ENCODE measurements at regions not wholly inside any gene's neighbourhood (a gene's known extent, or its start where the extent isn't known, plus 50 kb on each side); places are given as distances from the start of the nearest gene placed in this dataset.

DNA sequence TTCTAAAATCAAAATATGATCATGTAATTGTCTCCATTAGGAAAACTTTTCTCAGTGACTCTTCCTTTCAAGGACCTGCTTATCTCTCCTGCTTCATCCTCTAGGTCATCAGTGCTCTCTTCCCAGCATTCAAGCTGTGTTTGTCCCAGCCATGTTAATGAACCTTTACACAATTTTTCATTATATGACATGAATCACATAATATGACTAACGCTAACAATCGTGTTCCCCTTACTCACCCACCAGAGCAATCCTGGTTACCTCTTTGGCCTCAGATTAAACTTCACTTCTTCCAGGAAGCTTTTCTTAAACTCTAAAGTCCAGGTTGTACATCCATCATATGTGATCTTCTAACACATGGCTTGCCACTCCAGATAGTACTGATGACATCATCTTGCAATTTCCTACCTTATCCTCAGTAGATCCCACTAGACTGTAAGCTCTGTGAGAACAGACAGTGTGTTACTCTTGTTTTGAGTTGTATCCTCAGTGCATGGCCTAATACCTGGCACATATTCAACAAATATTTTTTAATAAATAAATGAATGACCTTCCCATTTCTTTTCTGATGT lies 882.9 kb upstream of the ZEB2 start:
- Histone ChIP-seq H3K4me1 (no peaks in the 10 kb centered on the region), H3K79me2 (no peaks in the 10 kb centered on the region), H3K4me3 (ENCODE audit: low read depth, low read length) (no peak overlapping the region), H3K36me3 (ENCODE audit: control insufficient read depth, insufficient read depth, low read length) (no peaks in the 10 kb centered on the region), H3K9me3 (ENCODE audit: control insufficient read depth, low read length) (no peaks in the 10 kb centered on the region), H3K27ac (no peak overlapping the region), H3K9ac (no peak overlapping the region), H3K27me3 (ENCODE audit: control insufficient read depth, insufficient read depth, low read length) (no peaks in the 10 kb centered on the region), H3K4me2 (ENCODE audit: low read length) (no peak overlapping the region), H2AFZ (no peak overlapping the region)
- TF ChIP-seq, protein P1, sequence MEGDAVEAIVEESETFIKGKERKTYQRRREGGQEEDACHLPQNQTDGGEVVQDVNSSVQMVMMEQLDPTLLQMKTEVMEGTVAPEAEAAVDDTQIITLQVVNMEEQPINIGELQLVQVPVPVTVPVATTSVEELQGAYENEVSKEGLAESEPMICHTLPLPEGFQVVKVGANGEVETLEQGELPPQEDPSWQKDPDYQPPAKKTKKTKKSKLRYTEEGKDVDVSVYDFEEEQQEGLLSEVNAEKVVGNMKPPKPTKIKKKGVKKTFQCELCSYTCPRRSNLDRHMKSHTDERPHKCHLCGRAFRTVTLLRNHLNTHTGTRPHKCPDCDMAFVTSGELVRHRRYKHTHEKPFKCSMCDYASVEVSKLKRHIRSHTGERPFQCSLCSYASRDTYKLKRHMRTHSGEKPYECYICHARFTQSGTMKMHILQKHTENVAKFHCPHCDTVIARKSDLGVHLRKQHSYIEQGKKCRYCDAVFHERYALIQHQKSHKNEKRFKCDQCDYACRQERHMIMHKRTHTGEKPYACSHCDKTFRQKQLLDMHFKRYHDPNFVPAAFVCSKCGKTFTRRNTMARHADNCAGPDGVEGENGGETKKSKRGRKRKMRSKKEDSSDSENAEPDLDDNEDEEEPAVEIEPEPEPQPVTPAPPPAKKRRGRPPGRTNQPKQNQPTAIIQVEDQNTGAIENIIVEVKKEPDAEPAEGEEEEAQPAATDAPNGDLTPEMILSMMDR (IDR thresholded peaks at IDR 0.05) = no peak

DNA sequence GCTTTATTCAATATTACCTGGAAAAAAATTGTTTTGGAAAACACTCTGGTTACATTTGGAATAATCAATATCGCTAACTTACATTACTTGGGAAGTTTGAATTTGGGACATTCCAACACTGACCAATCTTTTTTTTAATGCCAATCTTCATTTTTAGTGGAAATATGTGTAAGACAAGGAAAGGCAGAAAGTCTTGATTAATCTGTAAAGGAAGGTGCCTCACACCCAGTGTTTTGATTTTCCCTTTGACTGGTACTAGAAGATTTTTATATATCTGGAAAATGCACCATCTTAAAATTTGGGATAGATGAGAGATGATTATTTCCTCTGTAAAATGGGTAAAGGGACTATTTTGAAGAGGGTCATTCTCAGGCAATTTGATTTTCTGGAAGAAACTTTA lies 879.2 kb upstream of the ZEB2 start:
- Histone ChIP-seq H3K79me2 (no peaks in the 10 kb centered on the region), H3K9me3 (ENCODE audit: control insufficient read depth, low read length) (no peaks in the 10 kb centered on the region), H3K27me3 (ENCODE audit: control insufficient read depth, insufficient read depth, low read length) (no peaks in the 10 kb centered on the region), H3K27ac (no peak overlapping the region), H2AFZ (no peak overlapping the region), H3K9ac (no peak overlapping the region), H3K4me1 (no peaks in the 10 kb centered on the region), H3K4me3 (ENCODE audit: low read depth, low read length) (no peak overlapping the region), H3K36me3 (ENCODE audit: control insufficient read depth, insufficient read depth, low read length) (no peaks in the 10 kb centered on the region), H3K4me2 (ENCODE audit: low read length) (no peak overlapping the region)
- TF ChIP-seq, protein P1 (IDR thresholded peaks at IDR 0.05) = no peak

DNA sequence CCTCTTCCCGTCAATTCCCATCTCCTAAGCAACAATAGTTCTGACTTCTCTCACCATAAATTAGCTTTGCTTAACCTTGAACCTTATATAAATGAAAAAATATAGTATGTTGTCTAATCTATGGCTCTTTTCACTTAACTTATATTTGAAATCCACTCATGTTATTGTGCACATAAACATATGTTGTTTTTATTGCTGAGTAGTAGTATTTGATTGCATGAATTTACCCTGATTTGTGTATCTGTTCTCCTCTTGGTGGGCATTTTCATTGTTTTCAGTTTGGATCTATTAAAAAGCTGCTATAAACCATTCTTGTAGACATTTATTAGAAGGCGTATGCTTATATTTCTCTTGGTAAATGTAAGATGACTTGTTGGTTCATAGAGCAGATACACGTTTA lies 874.3 kb upstream of the ZEB2 start:
- H3K27me3 ChIP-seq (ENCODE audit: control insufficient read depth, insufficient read depth, low read length) = no peaks in the 10 kb centered on the region
- no peak overlapping the region for H3K27ac ChIP-seq
- no peaks in the 10 kb centered on the region for H3K36me3 ChIP-seq (ENCODE audit: control insufficient read depth, insufficient read depth, low read length)
- H3K4me3 ChIP-seq (ENCODE audit: low read depth, low read length) = no peak overlapping the region
- H3K4me1 ChIP-seq = no peaks in the 10 kb centered on the region
- H3K4me2 ChIP-seq (ENCODE audit: low read length) = no peak overlapping the region
- H3K9ac ChIP-seq = no peak overlapping the region
- no peaks in the 10 kb centered on the region for H3K79me2 ChIP-seq
- no peaks in the 10 kb centered on the region for H3K9me3 ChIP-seq (ENCODE audit: control insufficient read depth, low read length)
- no peak overlapping the region for H2AFZ ChIP-seq
- TF ChIP-seq, protein P1 (IDR thresholded peaks at IDR 0.05) = no peak

DNA sequence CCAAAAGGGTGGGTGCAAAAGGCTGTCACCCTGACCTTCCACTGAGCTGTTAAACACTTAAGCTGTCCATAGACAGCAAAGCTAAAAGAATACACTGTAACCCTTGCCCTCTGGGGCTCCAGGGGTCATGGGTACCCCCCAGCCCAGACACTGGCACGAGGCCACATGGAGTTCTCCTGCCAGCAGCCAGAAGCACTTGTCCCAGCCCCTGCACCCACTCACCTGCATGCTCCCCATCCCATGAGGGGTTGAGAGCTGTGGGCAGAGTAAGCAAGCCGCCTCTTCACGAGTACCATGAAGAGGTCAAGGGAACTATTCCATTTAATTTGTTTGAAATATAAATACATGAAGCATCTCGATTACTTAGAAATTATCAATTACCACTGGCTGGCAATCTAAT lies 867.1 kb upstream of the ZEB2 start:
- no peaks in the 10 kb centered on the region for H3K36me3 ChIP-seq (ENCODE audit: control insufficient read depth, insufficient read depth, low read length)
- H3K79me2 ChIP-seq = no peaks in the 10 kb centered on the region
- no peaks in the 10 kb centered on the region for H3K27me3 ChIP-seq (ENCODE audit: control insufficient read depth, insufficient read depth, low read length)
- H3K27ac ChIP-seq = no peak overlapping the region
- no peaks in the 10 kb centered on the region for H3K9me3 ChIP-seq (ENCODE audit: control insufficient read depth, low read length)
- TF ChIP-seq, protein P1 (IDR thresholded peaks at IDR 0.05) = no peak
- no peak overlapping the region for H3K4me2 ChIP-seq (ENCODE audit: low read length)
- H3K9ac ChIP-seq = no peak overlapping the region
- no peak overlapping the region for H3K4me3 ChIP-seq (ENCODE audit: low read depth, low read length)
- no peak overlapping the region for H2AFZ ChIP-seq
- H3K4me1 ChIP-seq = no peaks in the 10 kb centered on the region

DNA sequence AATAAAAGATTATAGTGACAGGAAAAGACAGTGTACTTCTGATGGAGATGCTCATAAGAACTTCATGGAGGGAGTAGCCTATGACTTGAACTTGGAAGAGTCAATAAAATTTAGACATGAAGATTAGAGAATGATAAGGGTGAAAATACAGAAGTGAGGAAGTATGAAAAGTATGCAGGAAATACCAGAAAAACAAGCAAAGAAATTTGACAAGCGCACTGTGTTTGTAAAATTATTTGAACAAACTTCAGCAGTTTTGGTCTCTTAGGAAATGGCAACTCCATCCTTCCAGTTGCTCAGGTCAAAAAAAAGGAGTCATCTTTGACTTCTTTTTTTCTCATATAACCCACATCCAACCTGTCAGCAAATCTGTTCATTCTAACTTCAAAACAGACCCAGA lies 864.0 kb upstream of the ZEB2 start:
- Histone ChIP-seq H3K27me3 (ENCODE audit: control insufficient read depth, insufficient read depth, low read length) (no peaks in the 10 kb centered on the region), H3K4me2 (ENCODE audit: low read length) (no peak overlapping the region), H2AFZ (no peak overlapping the region), H3K9ac (no peak overlapping the region), H3K4me1 (no peaks in the 10 kb centered on the region), H3K79me2 (no peaks in the 10 kb centered on the region), H3K4me3 (ENCODE audit: low read depth, low read length) (no peak overlapping the region), H3K9me3 (ENCODE audit: control insufficient read depth, low read length) (no peaks in the 10 kb centered on the region), H3K36me3 (ENCODE audit: control insufficient read depth, insufficient read depth, low read length) (no peaks in the 10 kb centered on the region), H3K27ac (no peak overlapping the region)
- TF ChIP-seq, protein P1 (IDR thresholded peaks at IDR 0.05) = no peak

All from parathyroid adenoma (tissue), 2 donors.